GM23338 (cell line): ENCODE measurements at regions not wholly inside any gene's neighbourhood (a gene's known extent, or its start where the extent isn't known, plus 50 kb on each side); places are given as distances from the start of the nearest gene placed in this dataset.

Source experiments
- ATAC-seq: fragments of 200-7000 bp; cut with Tn5 transposase; 3 replicates; pipeline ENCODE4 v1.9.1; 2020
- DNase-seq: peaks from one replicate; pipeline ENCODE4 v3.0.0-alpha.2; 2015; ENCODE audit warnings: low spot score
- H2AFZ ChIP-seq: fragments of 200-600 bp; sonication (generic); 2 replicates; pipeline ENCODE4 v1.8.0; 2016; ENCODE audit warnings: antibody characterized with exemption, mild to moderate bottlenecking, moderate library complexity
- H3F3A ChIP-seq: fragments of 200-600 bp; sonication (generic); replicated peaks from 2 replicates; pipeline ENCODE4 v1.8.0; 2017; ENCODE audit warnings: antibody characterized with exemption, mixed run types, low read depth
- H3K27ac ChIP-seq: fragments of 200-600 bp; sonication (generic); 2 replicates; pipeline ENCODE4 v1.6.1; 2016; ENCODE audit warnings: low read depth
- H3K27me3 ChIP-seq: fragments of 200-600 bp; sonication (generic); 2 replicates; pipeline ENCODE4 v1.8.0; 2016; ENCODE audit warnings: mild to moderate bottlenecking, mixed run types, moderate library complexity; ENCODE audit not compliant: insufficient read depth
- H3K36me3 ChIP-seq: fragments of 200-600 bp; sonication (generic); 2 replicates; pipeline ENCODE4 v1.8.0; 2016; ENCODE audit warnings: mild to moderate bottlenecking; ENCODE audit not compliant: insufficient read depth
- H3K4me1 ChIP-seq: fragments of 200-600 bp; sonication (generic); 2 replicates; pipeline ENCODE4 v1.8.0; 2016; ENCODE audit warnings: mild to moderate bottlenecking, moderate library complexity; ENCODE audit not compliant: insufficient read depth
- H3K4me2 ChIP-seq: fragments of 200-600 bp; sonication (generic); 2 replicates; pipeline ENCODE4 v1.7.1; 2017; ENCODE audit warnings: mixed run types
- H3K4me3 ChIP-seq: fragments of 200-600 bp; sonication (generic); 2 replicates; pipeline ENCODE4 v1.6.1; 2016; ENCODE audit warnings: mixed run types
- H3K79me2 ChIP-seq: fragments of 200-600 bp; sonication (generic); replicated peaks from 2 replicates; pipeline ENCODE4 v1.8.0; 2017; ENCODE audit warnings: mild to moderate bottlenecking; ENCODE audit not compliant: insufficient read depth
- H3K9me2 ChIP-seq: fragments of 200-600 bp; sonication (generic); 2 replicates; pipeline ENCODE4 v1.8.0; 2017; ENCODE audit not compliant: insufficient read depth
- H4K20me1 ChIP-seq: fragments of 200-600 bp; sonication (generic); replicated peaks from 2 replicates; pipeline ENCODE4 v1.8.0; 2017; ENCODE audit warnings: mild to moderate bottlenecking; ENCODE audit not compliant: insufficient read depth
- H3K27ac Mint-ChIP-seq: 2 replicates; pipeline ENCODE4 v1.8.0; 2020; ENCODE audit warnings: inconsistent platforms, mild to moderate bottlenecking, moderate library complexity, mixed read lengths
- H3K27me3 Mint-ChIP-seq: 3 replicates; pipeline ENCODE4 v1.8.0; 2022; ENCODE audit warnings: low read depth, mild to moderate bottlenecking, moderate library complexity, mixed read lengths, inconsistent platforms; ENCODE audit not compliant: insufficient read depth, poor library complexity
- H3K36me3 Mint-ChIP-seq: 3 replicates; pipeline ENCODE4 v1.8.0; 2021; ENCODE audit warnings: low read depth, mild to moderate bottlenecking, inconsistent platforms, moderate library complexity, mixed read lengths
- H3K4me1 Mint-ChIP-seq: 3 replicates; pipeline ENCODE4 v1.8.0; 2020; ENCODE audit warnings: mild to moderate bottlenecking, inconsistent platforms, mixed read lengths
- H3K4me3 Mint-ChIP-seq: 3 replicates; pipeline ENCODE4 v1.8.0; 2021; ENCODE audit warnings: moderate library complexity, mild to moderate bottlenecking, inconsistent platforms, mixed read lengths
- H3K9me3 Mint-ChIP-seq: 3 replicates; pipeline ENCODE4 v1.8.0; 2020; ENCODE audit warnings: moderate library complexity, mild to moderate bottlenecking, inconsistent platforms, mixed read lengths
- CTCF ChIP-seq, 2 experiments: fragments of 200-600 bp in 1 of 2; sonication (generic) in 1 of 2; conservative IDR thresholded peaks; 2 replicates each; pipeline versions ENCODE4 v1.5.1 to v1.6.1; 2016 to 2017; ENCODE audit warnings: antibody characterized with exemption in 2 of 2, low read depth in 2 of 2, mild to moderate bottlenecking in 2 of 2, moderate library complexity in 1 of 2
- EZH2 ChIP-seq: fragments of 200-600 bp; sonication (generic); IDR thresholded peaks from one replicate; pipeline ENCODE4 v1.8.0; 2017; ENCODE audit warnings: antibody characterized with exemption, mild to moderate bottlenecking, low read depth; ENCODE audit not compliant: unreplicated experiment
- JUNB ChIP-seq: IDR thresholded peaks from one replicate; pipeline ENCODE4 v1.6.1; 2016; ENCODE audit warnings: antibody characterized with exemption; ENCODE audit not compliant: unreplicated experiment
- NANOG ChIP-seq: IDR thresholded peaks from 2 replicates; pipeline ENCODE4 v1.6.1; 2016; ENCODE audit warnings: antibody characterized with exemption, borderline replicate concordance
- POLR2AphosphoS5 ChIP-seq: IDR thresholded peaks from 2 replicates; pipeline ENCODE4 v1.6.1; 2016; ENCODE audit warnings: antibody characterized with exemption, low read depth
- REST ChIP-seq: IDR thresholded peaks from one replicate; pipeline ENCODE4 v1.6.1; 2018; ENCODE audit warnings: antibody characterized with exemption; ENCODE audit not compliant: unreplicated experiment
- ZNF114 ChIP-seq: fragments of 250-450 bp; sonication (Bioruptor Pico); IDR thresholded peaks from 2 replicates; pipeline ENCODE4 v1.5.0; 2020; ENCODE audit warnings: mild to moderate bottlenecking, moderate library complexity
- ZNF462 ChIP-seq: fragments of 250-450 bp; sonication (Bioruptor Pico); IDR thresholded peaks from 2 replicates; pipeline ENCODE4 v1.5.0; 2020; ENCODE audit warnings: mild to moderate bottlenecking, moderate library complexity

DNA sequence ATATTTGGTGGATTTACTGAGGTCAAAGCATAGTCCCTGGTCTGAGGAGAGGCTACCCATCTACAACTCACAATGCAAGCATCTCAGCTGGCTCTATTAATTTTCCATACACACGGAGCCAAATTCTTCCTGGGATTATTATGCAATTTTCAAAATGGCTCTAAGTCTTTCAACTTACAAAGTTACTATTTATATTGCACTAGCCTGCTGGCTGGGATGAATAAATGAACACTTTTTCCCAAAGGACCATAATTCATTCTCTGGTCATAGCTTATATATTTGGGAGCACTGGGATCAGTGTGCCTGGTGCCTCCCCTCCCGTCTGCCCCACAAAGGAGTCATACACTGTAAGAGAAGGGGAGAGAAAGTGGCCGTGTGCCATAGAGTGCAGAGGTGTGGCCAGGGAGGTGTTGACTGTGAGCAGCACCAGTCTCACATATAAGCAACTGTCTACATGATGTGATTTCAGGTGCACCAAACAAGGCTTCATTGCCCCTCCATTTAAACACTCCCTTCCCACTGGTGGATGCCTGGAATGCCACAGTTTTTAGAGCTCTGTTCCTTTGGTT is 88.6 kb downstream of the ZNF92 start:
- H2AFZ ChIP-seq, result no peak overlapping the region
- no peaks in the 10 kb centered on the region for H3K9me2 ChIP-seq
- H4K20me1 ChIP-seq, result no peaks in the 10 kb centered on the region
- no peaks in the 10 kb centered on the region for H3K79me2 ChIP-seq
- Mint-ChIP-seq H3K27me3 (no peaks in the 10 kb centered on the region), H3K27ac (no peak overlapping the region), H3K4me1 (no peaks in the 10 kb centered on the region), H3K36me3 (no peaks in the 10 kb centered on the region), H3K4me3 (no peak overlapping the region), H3K9me3 (peaks cover 6% of the 10 kb centered on the region)
- H3K4me3 ChIP-seq, result no peak overlapping the region
- H3K27ac ChIP-seq, result no peak overlapping the region
- H3K27me3 ChIP-seq, result no peaks in the 10 kb centered on the region
- no peak for ATAC-seq
- TF ChIP-seq REST (no peak), JUNB (no peak), POLR2AphosphoS5 (no peak), CTCF (conservative IDR thresholded peaks at IDR 0.05; ENCODE audit: low read depth in 2 of 2) (no peak), EZH2 (no peak), ZNF462 (no peak), NANOG (no peak), ZNF114 (CRISPR knock-in tag) (no peak)
- no peak overlapping the region for H3K4me2 ChIP-seq
- DNase-seq, result no peak
- H3K36me3 ChIP-seq, result no peaks in the 10 kb centered on the region
- no peaks in the 10 kb centered on the region for H3K4me1 ChIP-seq
- no peaks in the 10 kb centered on the region for H3F3A ChIP-seq
